ENCODE measurements at regions not wholly inside any gene's neighbourhood (a gene's known extent, or its start where the extent isn't known, plus 50 kb on each side); places are given as distances from the start of the nearest gene placed in this dataset.
"Not testable (repeated sequence)": the region's sequence is repeated elsewhere in the genome, so short reads cannot be mapped to it uniquely, and the experiment has no call there.

- DNase-seq: no peak
- Histone ChIP-seq H3K27ac (no peak overlapping the region), H3K4me3 (no peak overlapping the region), H3K9me3 (no peaks in the 10 kb centered on the region), H3K36me3 (no peaks in the 10 kb centered on the region), H3K27me3 (no peaks in the 10 kb centered on the region), H3K4me1 (no peaks in the 10 kb centered on the region)
- intact Hi-C loops (cut with DNase I; ENCODE audit: low total_unique reads): no loop called here
- TF ChIP-seq, protein P1, sequence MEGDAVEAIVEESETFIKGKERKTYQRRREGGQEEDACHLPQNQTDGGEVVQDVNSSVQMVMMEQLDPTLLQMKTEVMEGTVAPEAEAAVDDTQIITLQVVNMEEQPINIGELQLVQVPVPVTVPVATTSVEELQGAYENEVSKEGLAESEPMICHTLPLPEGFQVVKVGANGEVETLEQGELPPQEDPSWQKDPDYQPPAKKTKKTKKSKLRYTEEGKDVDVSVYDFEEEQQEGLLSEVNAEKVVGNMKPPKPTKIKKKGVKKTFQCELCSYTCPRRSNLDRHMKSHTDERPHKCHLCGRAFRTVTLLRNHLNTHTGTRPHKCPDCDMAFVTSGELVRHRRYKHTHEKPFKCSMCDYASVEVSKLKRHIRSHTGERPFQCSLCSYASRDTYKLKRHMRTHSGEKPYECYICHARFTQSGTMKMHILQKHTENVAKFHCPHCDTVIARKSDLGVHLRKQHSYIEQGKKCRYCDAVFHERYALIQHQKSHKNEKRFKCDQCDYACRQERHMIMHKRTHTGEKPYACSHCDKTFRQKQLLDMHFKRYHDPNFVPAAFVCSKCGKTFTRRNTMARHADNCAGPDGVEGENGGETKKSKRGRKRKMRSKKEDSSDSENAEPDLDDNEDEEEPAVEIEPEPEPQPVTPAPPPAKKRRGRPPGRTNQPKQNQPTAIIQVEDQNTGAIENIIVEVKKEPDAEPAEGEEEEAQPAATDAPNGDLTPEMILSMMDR (IDR thresholded peaks at IDR 0.05): no peak
These were observed 91.2 kb downstream of the RCHY1 start for GRCh38 chr4:75422998-75423397.

DNA sequence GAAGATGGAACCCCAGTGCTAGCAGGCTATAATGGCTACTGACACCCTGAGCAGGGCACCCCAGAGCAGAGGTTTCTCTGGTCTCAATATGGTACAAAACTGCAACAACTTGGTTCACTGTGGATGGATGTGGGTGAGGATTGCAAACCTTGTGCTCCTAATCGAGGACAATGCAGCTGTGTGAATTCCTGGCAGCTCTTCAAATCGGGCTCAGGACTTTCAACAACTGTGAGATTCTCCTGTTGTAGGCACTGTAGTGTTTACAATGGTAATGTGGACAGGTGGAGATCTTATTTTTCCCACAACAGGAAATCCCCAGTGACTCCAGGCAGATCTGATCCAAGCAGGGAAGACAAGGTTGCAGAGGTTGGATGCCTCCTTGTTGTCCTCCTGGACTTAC is 101.5 kb downstream of the RCHY1 start:
- Histone ChIP-seq H3K27ac (no peak overlapping the region), H3K36me3 (no peaks in the 10 kb centered on the region), H3K4me3 (no peak overlapping the region), H3K4me1 (peaks cover 0 to 13% (median 0%) of the 10 kb centered on the region in 4 donors), H3K9me3 (peaks cover 0 to 9% (median 0%) of the 10 kb centered on the region in 3 donors), H3K27me3 (no peaks in the 10 kb centered on the region)
- intact Hi-C loops (cut with DNase I; ENCODE audit: low total_unique reads): no loop called here
- no peak for DNase-seq
- TF ChIP-seq, protein P1 (IDR thresholded peaks at IDR 0.05): no peak

GRCh38 chr4:75398501-75398900 is 115.7 kb downstream of the RCHY1 start:
- intact Hi-C loops (cut with DNase I; ENCODE audit: low total_unique reads): no loop called here
- Histone ChIP-seq H3K36me3 (no peaks in the 10 kb centered on the region), H3K9me3 (no peaks in the 10 kb centered on the region), H3K4me1 (peaks cover 0 to 14% (median 0%) of the 10 kb centered on the region in 4 donors), H3K27me3 (no peaks in the 10 kb centered on the region), H3K27ac (no peak overlapping the region), H3K4me3 (no peak overlapping the region)
- no peak for DNase-seq
- TF ChIP-seq, protein P1 (IDR thresholded peaks at IDR 0.05): no peak

- Histone ChIP-seq H3K4me3 (no peak overlapping the region), H3K27ac (no peak overlapping the region), H3K9me3 (no peaks in the 10 kb centered on the region), H3K4me1 (no peaks in the 10 kb centered on the region), H3K27me3 (no peaks in the 10 kb centered on the region), H3K36me3 (no peaks in the 10 kb centered on the region)
- no peak for DNase-seq
- intact Hi-C loops (cut with DNase I; ENCODE audit: low total_unique reads): no loop called here
- TF ChIP-seq, protein P1 (IDR thresholded peaks at IDR 0.05): no peak
These were observed 122.6 kb downstream of the RCHY1 start for GRCh38 chr4:75391489-75392166.

- H3K4me3 ChIP-seq; H3K4me1 ChIP-seq; H3K27me3 ChIP-seq; H3K36me3 ChIP-seq; DNase-seq; H3K27ac ChIP-seq; H3K9me3 ChIP-seq; intact Hi-C loops (cut with DNase I; ENCODE audit: low total_unique reads): not testable (repeated sequence)
These were observed 127.8 kb downstream of the RCHY1 start for GRCh38 chr4:75386426-75386825.

GRCh38 chr4:75385106-75385505 is 129.1 kb downstream of the RCHY1 start:
- Histone ChIP-seq H3K27ac (no peak overlapping the region), H3K4me3 (no peak overlapping the region), H3K4me1 (no peaks in the 10 kb centered on the region), H3K27me3 (no peaks in the 10 kb centered on the region), H3K9me3 (peaks cover 0 to 8% (median 0%) of the 10 kb centered on the region in 3 donors), H3K36me3 (no peaks in the 10 kb centered on the region)
- DNase-seq: no peak
- intact Hi-C loops (cut with DNase I; ENCODE audit: low total_unique reads): no loop called here
- TF ChIP-seq, protein P1 (IDR thresholded peaks at IDR 0.05): no peak
